GM12878 (cell line): ENCODE measurements at regions not wholly inside any gene's neighbourhood (a gene's known extent, or its start where the extent isn't known, plus 50 kb on each side); places are given as distances from the start of the nearest gene placed in this dataset.

Source experiments
- ATAC-seq: fragments of 200-7000 bp; cut with Tn5 transposase; 3 replicates; pipeline ENCODE4 v1.9.1; 2020; ENCODE audit warnings: mild to moderate bottlenecking, moderate library complexity
- BruUV-seq: library from RNA; stranded (reverse); fragments of 400-500 nt; replicated peaks from 2 replicates; lab custom pipeline; 2021; lab: Mats Ljungman, UMichigan
- CTCF ChIA-PET: fragments of 300-600 bp; sonication (Branson Sonifier 250); formaldehyde crosslinking; extraction: SDS; loops from one replicate; lab custom pipeline; 2021; ENCODE audit warnings: inconsistent platforms; lab: Yijun Ruan, JAX
- POLR2A ChIA-PET: fragments of 350-600 bp; formaldehyde crosslinking; extraction: SDS; loops from one replicate; lab custom pipeline; 2021; ENCODE audit warnings: inconsistent platforms; lab: Charles Lee
- RAD21 ChIA-PET: fragments of 300-600 bp; sonication (Branson Sonifier 250); formaldehyde crosslinking; loops from one replicate; lab custom pipeline; 2023; ENCODE audit warnings: antibody characterized with exemption; ENCODE audit not compliant: unreplicated experiment; lab: Charles Lee
- SMC1A ChIA-PET: fragments of 300-600 bp; sonication (Branson Sonifier 250); formaldehyde crosslinking; loops from one replicate; lab custom pipeline; 2023; ENCODE audit not compliant: unreplicated experiment, uncharacterized antibody; lab: Charles Lee
- DNase-seq: peaks from one replicate; pipeline ENCODE4 v3.0.0-alpha.2; 2011; ENCODE audit warnings: low read depth, low spot score
- FAIRE-seq: peaks from 3 replicates; lab custom pipeline; 2011; peaks lifted over from hg19 to GRCh38; lab: Jason Lieb, UNC
- H2AFZ ChIP-seq: 2 replicates; pipeline ENCODE4 v1.6.0; 2011; ENCODE audit warnings: low read depth, low read length, control low read depth; ENCODE audit not compliant: control insufficient read depth
- H3K27ac ChIP-seq: 2 replicates; pipeline ENCODE4 v1.5.1; 2011; ENCODE audit warnings: control low read depth; ENCODE audit not compliant: control insufficient read depth, insufficient read depth
- H3K27me3 ChIP-seq, 2 experiments: replicated peaks in 1 of 2; 2 replicates each; pipeline versions ENCODE4 v1.6.0 to v1.6.1; 2011; ENCODE audit warnings: low read length in 1 of 2; ENCODE audit not compliant: control insufficient read depth in 2 of 2, insufficient read depth in 2 of 2
- H3K36me3 ChIP-seq, 2 experiments: 2 replicates each; pipeline ENCODE4 v1.5.1; 2011; ENCODE audit warnings: low read length in 1 of 2; ENCODE audit not compliant: control insufficient read depth in 2 of 2, insufficient read depth in 2 of 2
- H3K4me1 ChIP-seq: 2 replicates; pipeline ENCODE4 v1.6.1; 2011; ENCODE audit warnings: mild to moderate bottlenecking, low read length, moderate library complexity, mixed read lengths; ENCODE audit not compliant: control insufficient read depth, insufficient read depth
- H3K4me2 ChIP-seq: 2 replicates; pipeline ENCODE4 v1.6.0; 2011; ENCODE audit warnings: control low read depth; ENCODE audit not compliant: control insufficient read depth, insufficient read depth
- H3K4me3 ChIP-seq: fragments of 200-600 bp; sonication (generic); 2 replicates; pipeline ENCODE4 v1.5.1; 2016
- H3K79me2 ChIP-seq: 2 replicates; pipeline ENCODE4 v1.6.0; 2011; ENCODE audit warnings: low read length; ENCODE audit not compliant: control insufficient read depth, insufficient read depth
- H3K9ac ChIP-seq: 2 replicates; pipeline ENCODE4 v1.8.0; 2011; ENCODE audit warnings: low read length, control low read depth, mixed read lengths; ENCODE audit not compliant: control insufficient read depth, insufficient read depth
- H3K9me3 ChIP-seq: replicated peaks from 3 replicates; pipeline ENCODE4 v1.5.1; 2011; ENCODE audit warnings: mild to moderate bottlenecking, low read length; ENCODE audit not compliant: control insufficient read depth, insufficient read depth
- H4K20me1 ChIP-seq: 2 replicates; pipeline ENCODE4 v1.6.0; 2011; ENCODE audit not compliant: control insufficient read depth, insufficient read depth
- GABPA ChIP-seq: IDR thresholded peaks from 2 replicates; pipeline ENCODE4 v1.6.1; 2014; ENCODE audit warnings: antibody characterized with exemption, low read depth, mild to moderate bottlenecking, inconsistent platforms
- IRF4 ChIP-seq: IDR thresholded peaks from 2 replicates; pipeline ENCODE4 v1.6.1; 2011; ENCODE audit warnings: low read depth, low read length
- KLF5 ChIP-seq: fragments of 450-650 bp; IDR thresholded peaks from 2 replicates; pipeline ENCODE4 v1.6.1; 2014; ENCODE audit warnings: mild to moderate bottlenecking; ENCODE audit not compliant: partially characterized antibody
- MEF2B ChIP-seq: fragments of 450-650 bp; IDR thresholded peaks from 2 replicates; pipeline ENCODE4 v1.6.1; 2018; ENCODE audit warnings: mild to moderate bottlenecking, moderate library complexity; ENCODE audit not compliant: partially characterized antibody, poor library complexity, severe bottlenecking
- MTA2 ChIP-seq: fragments of 450-650 bp; IDR thresholded peaks from 2 replicates; pipeline ENCODE4 v1.6.1; 2016; ENCODE audit warnings: low read depth, mild to moderate bottlenecking, moderate library complexity
- NBN ChIP-seq: fragments of 450-650 bp; IDR thresholded peaks from 2 replicates; pipeline ENCODE4 v1.6.1; 2016
- NRF1 ChIP-seq: conservative IDR thresholded peaks from 2 replicates; pipeline ENCODE4 v1.6.1; 2011; ENCODE audit warnings: mild to moderate bottlenecking, low read depth, low read length, improper control_type of control experiment
- POLR2AphosphoS2 ChIP-seq: IDR thresholded peaks from 2 replicates; pipeline ENCODE4 v1.6.1; 2011; ENCODE audit warnings: low read depth, mild to moderate bottlenecking, low read length, improper control_type of control experiment, moderate library complexity
- SP1 ChIP-seq: IDR thresholded peaks from one replicate; pipeline ENCODE4 v1.6.1; 2011; ENCODE audit warnings: low read depth, low read length
- SRF ChIP-seq, 2 experiments: IDR thresholded peaks; 2 replicates each; pipeline ENCODE4 v1.6.1; 2011; ENCODE audit warnings: low read depth in 2 of 2, low read length in 2 of 2, mild to moderate bottlenecking in 1 of 2, moderate library complexity in 1 of 2
- TBL1XR1 ChIP-seq: IDR thresholded peaks from 2 replicates; pipeline ENCODE4 v1.6.1; 2012; ENCODE audit warnings: low read depth, low read length, improper control_type of control experiment
- TCF7 ChIP-seq: IDR thresholded peaks from 2 replicates; pipeline ENCODE4 v1.6.1; 2014; ENCODE audit warnings: antibody characterized with exemption, borderline replicate concordance
- WRNIP1 ChIP-seq: IDR thresholded peaks from 2 replicates; pipeline ENCODE4 v1.6.1; 2011; ENCODE audit warnings: low read depth, low read length, improper control_type of control experiment, borderline replicate concordance
- ZNF274 ChIP-seq: IDR thresholded peaks from one replicate; pipeline ENCODE4 v1.8.0; 2011; ENCODE audit not compliant: insufficient read length, insufficient read depth
- WGBS: methylation state at CpG from one replicate; pipeline ENCODE4 v1.1.6; 2016; ENCODE audit warnings: low lambda C conversion rate; ENCODE audit not compliant: insufficient replicate concordance, insufficient coverage; ENCODE audit errors: missing lambda C conversion rate; 5-methylcytosine and 5-hydroxymethylcytosine counted together
- in situ Hi-C: fragments of 300-500 bp; cut with MboI; formaldehyde crosslinking; loops from 9 replicates; pipeline ENCODE4 v1.14.3; 2018; ENCODE audit warnings: mixed read lengths
- intact Hi-C: fragments of 100-400 bp; cut with micrococcal nuclease; formaldehyde crosslinking; loops from one replicate; pipeline ENCODE4 v1.14.2; 2022; ENCODE audit not compliant: unreplicated experiment
- TF ChIP-seq, protein P1 (sequence below): fragments of 450-650 bp; IDR thresholded peaks from 2 replicates; pipeline ENCODE4 v1.6.1; 2018; ENCODE audit warnings: mild to moderate bottlenecking, low read depth, moderate library complexity; ENCODE audit not compliant: partially characterized antibody
- TF ChIP-seq, protein P2 (sequence below): IDR thresholded peaks from 2 replicates; pipeline ENCODE4 v1.6.1; 2012; ENCODE audit warnings: low read depth, low read length, improper control_type of control experiment
- TF ChIP-seq, protein P3 (sequence below): fragments of 450-650 bp; IDR thresholded peaks from 2 replicates; pipeline ENCODE4 v1.6.1; 2017; ENCODE audit warnings: borderline replicate concordance
- TF ChIP-seq, protein P4 (sequence below): IDR thresholded peaks from 2 replicates; pipeline ENCODE4 v1.6.1; 2011; ENCODE audit warnings: borderline replicate concordance, low read depth, mild to moderate bottlenecking, moderate library complexity, low read length; ENCODE audit not compliant: insufficient read depth, poor library complexity, severe bottlenecking

DNA sequence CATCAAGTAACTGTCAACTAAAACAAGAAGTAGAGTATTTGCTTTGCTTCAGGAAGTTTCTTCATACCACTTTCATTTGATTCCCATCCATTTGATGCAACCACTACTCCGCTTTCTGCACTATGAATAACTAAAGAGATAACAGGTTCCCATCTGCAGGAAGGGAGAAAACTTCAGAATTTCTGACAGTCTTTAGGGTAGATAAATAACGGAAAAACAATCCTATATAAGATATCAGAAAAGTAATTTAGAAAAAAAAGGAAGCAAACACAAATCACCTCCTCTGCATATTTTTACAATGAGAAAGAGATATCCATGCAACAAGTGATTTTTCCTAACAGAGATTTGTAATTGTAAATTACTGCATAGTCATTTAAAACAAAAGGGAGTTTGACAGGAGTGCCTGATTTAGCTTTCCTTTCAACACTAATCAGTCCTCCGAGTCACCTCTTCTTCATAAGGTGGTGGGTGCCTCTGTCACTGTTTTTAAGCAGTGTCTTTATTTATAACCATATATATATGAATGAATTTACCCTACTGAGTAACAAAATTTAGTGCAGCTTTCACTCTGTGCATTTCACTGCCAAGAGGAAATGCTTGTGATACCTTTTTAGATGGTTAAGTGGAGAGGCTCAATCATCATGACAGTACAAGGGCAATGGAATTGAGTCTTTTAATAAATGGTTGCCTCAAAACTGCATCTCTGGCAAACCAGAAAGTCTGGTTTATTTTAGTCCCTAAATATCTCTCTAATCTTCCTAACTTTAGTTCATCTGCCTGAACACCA is 1920.4 kb downstream of the MRPL39 start (continued):
- TF ChIP-seq MTA2 (no peak), POLR2AphosphoS2 (no peak)
- TF ChIP-seq, all 136 proteins: peak for 0

DNA sequence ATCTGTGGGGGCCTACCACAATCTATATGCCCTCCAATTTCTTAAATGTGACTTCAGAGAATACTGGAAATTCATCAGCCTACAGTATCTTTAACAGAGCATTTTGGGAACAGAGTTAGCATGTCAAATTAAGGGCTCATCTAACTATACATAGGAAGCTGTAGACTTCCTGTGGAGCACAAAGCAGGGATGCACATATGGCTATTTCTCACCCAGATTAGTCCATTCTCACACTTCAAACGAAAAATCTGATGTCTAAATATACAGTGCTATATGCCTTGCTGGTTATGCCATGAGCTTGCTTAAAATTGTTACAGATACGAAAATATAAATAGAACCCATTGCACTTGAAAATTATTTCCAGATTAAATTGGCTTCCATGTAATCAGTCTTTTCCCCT is 1922.8 kb downstream of the MRPL39 start:
- Histone ChIP-seq H3K27ac (no peak overlapping the region), H3K4me1 (no peaks in the 10 kb centered on the region), H3K27me3 (no peaks in the 10 kb centered on the region), H3K79me2 (no peaks in the 10 kb centered on the region), H3K4me2 (no peak overlapping the region), H3K4me3 (no peak overlapping the region), H3K36me3 (no peaks in the 10 kb centered on the region), H3K9me3 (no peaks in the 10 kb centered on the region), H2AFZ (no peak overlapping the region), H4K20me1 (no peaks in the 10 kb centered on the region), H3K9ac (no peak overlapping the region)
- ChIA-PET RAD21 (no interaction called here), POLR2A (no interaction called here), CTCF (no interaction called here), SMC1A (no interaction called here)
- intact Hi-C loops = no loop called here
- no TSS peak for BruUV-seq
- ATAC-seq (no peak), FAIRE-seq (no peak), DNase-seq (no peak)
- WGBS = 0% methylated on average over 2 of the region's 2 CpGs
- in situ Hi-C loops = no loop called here
- no peak for TF ChIP-seq GABPA
- no peak for TF ChIP-seq MEF2B
- no peak for TF ChIP-seq SRF (IDR thresholded peaks at IDR 0.05; ENCODE audit: low read depth in 2 of 2, low read length in 2 of 2)
- no peak for TF ChIP-seq SP1
- TF ChIP-seq TCF7 = no peak
- no peak for TF ChIP-seq NRF1
- TF ChIP-seq, protein P1, sequence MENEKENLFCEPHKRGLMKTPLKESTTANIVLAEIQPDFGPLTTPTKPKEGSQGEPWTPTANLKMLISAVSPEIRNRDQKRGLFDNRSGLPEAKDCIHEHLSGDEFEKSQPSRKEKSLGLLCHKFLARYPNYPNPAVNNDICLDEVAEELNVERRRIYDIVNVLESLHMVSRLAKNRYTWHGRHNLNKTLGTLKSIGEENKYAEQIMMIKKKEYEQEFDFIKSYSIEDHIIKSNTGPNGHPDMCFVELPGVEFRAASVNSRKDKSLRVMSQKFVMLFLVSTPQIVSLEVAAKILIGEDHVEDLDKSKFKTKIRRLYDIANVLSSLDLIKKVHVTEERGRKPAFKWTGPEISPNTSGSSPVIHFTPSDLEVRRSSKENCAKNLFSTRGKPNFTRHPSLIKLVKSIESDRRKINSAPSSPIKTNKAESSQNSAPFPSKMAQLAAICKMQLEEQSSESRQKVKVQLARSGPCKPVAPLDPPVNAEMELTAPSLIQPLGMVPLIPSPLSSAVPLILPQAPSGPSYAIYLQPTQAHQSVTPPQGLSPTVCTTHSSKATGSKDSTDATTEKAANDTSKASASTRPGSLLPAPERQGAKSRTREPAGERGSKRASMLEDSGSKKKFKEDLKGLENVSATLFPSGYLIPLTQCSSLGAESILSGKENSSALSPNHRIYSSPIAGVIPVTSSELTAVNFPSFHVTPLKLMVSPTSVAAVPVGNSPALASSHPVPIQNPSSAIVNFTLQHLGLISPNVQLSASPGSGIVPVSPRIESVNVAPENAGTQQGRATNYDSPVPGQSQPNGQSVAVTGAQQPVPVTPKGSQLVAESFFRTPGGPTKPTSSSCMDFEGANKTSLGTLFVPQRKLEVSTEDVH = no peak
- no peak for TF ChIP-seq ZNF274
- TF ChIP-seq, protein P2, sequence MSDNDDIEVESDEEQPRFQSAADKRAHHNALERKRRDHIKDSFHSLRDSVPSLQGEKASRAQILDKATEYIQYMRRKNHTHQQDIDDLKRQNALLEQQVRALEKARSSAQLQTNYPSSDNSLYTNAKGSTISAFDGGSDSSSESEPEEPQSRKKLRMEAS = no peak
- TF ChIP-seq, protein P3, sequence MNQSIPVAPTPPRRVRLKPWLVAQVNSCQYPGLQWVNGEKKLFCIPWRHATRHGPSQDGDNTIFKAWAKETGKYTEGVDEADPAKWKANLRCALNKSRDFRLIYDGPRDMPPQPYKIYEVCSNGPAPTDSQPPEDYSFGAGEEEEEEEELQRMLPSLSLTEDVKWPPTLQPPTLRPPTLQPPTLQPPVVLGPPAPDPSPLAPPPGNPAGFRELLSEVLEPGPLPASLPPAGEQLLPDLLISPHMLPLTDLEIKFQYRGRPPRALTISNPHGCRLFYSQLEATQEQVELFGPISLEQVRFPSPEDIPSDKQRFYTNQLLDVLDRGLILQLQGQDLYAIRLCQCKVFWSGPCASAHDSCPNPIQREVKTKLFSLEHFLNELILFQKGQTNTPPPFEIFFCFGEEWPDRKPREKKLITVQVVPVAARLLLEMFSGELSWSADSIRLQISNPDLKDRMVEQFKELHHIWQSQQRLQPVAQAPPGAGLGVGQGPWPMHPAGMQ = no peak
- no peak for TF ChIP-seq WRNIP1
- no peak for TF ChIP-seq KLF5
- TF ChIP-seq TBL1XR1 = no peak
- TF ChIP-seq IRF4 = no peak
- TF ChIP-seq, protein P4, sequence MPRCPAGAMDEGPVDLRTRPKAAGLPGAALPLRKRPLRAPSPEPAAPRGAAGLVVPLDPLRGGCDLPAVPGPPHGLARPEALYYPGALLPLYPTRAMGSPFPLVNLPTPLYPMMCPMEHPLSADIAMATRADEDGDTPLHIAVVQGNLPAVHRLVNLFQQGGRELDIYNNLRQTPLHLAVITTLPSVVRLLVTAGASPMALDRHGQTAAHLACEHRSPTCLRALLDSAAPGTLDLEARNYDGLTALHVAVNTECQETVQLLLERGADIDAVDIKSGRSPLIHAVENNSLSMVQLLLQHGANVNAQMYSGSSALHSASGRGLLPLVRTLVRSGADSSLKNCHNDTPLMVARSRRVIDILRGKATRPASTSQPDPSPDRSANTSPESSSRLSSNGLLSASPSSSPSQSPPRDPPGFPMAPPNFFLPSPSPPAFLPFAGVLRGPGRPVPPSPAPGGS = no peak
- no peak for TF ChIP-seq NBN
- no peak for TF ChIP-seq POLR2AphosphoS2
